ENCODE measurements at regions not wholly inside any gene's neighbourhood (a gene's known extent, or its start where the extent isn't known, plus 50 kb on each side); places are given as distances from the start of the nearest gene placed in this dataset.
A peak's percentile ranks its signal among the peaks of the same experiment; 100 is the strongest.

DNA sequence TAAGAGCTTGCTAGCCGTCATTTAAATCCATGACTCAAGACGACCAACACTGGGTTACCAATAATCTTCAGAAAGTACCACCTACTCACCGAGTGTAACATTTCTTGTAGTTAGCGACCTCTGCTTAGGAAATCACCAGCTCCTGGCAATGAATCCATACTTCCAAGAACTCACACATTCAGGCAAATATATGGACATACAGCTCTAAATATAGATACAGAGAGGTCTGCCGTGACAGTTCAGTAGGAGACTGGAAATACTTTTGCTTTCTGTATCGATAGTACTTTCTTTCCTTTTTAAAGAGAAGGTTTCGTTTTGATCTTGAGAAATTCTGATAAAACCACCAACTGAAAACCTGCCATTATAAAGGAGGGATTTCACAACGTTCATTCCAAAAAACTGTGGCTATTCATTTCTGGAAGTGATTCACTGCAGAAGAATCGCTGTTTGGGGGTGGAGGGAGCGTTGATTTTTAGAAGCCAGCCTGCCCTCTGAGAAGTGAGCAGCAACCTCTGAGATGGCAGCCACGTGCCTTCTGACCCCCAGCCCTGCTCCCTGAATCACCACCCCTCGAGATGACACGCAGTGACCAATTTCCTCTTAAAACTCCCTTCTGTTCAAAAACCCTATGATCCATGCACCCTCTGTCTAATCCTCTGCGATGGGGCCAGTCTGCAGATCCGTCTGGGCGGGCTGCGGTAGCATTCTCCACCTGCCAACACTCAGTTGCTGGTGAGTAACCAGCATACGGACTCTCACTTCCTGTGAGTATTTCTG lies 179.0 kb upstream of the KLF14 start:
- DNase-seq = peak; percentile 98

DNA sequence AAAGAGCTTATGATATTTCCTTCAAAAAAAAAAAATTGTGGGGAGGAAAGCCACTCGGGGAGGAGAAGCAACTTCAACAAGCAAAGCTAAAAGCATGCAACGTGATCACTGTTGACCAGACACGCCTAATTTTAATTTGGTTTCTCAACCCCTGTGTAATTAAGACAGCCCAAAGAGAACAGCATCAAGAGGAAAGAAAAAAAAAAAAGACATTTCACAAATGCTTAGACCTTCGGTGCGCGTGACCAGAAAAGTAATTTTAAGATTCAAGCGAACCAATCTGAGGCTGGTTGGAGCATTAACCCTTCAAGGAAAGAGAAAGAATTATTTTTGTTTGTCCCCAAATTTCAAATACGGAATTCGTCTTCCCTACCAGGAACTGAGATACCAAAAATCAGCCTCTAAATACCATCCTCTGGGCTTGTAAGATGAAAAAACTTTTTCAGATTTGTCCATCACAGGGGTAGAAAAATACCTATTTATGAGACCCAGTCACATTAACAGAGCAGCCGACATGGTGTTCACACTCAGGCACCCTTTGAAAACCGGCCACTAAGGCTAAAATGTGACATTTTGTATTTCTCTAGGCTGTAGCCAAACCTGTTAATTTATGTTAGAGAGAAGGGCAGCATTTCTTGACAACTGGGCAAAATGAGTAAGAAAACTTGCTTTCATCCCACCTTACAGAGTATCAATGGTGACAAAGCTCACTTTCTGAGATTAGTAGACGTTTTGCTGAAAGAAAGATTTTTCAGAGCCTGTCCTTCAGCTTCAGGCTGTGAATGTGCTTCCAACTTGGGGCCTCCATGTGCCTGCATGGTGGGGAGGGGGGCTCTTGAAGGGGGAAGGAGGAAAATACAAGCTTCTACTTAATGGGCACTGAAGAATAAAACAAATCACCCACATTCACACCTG lies 179.9 kb upstream of the KLF14 start:
- DNase-seq = no peak

DNA sequence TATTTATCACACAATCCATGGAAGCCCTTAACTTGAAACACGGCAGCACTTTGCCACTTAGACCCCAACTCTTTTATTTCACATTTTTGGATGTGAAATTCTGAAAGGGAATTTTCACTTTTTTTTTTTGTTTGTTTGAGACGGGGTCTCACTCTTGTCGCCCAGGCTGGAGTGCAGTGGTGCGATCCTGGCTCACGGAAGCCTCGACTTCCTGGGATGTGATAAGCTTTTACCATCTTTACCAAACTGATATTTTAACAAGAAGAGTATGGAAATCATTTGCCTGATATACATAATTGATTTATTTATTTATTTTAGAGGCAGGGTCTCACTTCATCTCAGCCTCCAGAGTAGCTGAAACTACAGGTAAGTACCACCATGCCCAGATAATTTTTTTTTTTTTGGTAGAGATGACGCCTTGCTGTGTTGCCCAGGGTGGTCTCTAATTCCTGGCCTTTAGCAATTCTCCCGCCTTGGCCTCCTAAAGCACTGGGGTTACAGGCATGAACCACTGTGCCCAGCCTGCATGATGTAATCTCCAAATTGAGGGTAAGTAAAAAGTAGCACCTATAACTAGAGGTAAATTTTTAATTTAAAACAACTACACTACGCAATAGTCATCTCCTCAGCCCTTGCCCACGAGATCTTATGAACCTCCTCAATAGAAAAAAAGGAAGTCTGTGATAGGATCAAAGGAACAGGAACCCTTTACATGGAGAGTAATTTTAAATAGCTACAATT lies 180.7 kb upstream of the KLF14 start:
- DNase-seq = no peak

DNA sequence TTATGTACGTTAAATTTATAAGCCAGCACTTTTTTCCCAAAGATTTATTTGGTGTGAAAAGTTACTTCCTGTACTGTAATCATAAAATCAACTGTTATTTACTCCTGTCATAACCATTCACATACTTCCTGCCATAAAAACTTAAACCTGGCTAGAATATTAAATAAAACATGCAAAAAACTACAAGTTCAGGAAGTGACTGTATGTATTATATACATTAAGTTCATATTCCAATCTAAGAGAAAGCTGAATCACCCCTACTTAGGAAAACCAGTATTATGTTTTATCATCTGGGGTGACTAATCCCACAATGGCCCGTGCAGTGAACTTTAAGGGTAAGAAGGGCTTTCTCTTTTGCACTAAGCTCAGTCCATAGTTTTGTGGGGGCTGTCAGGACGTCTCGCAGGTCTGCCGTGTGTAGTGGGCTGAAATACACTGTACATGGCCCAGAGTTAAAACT lies 183.7 kb upstream of the KLF14 start:
- peak; percentile 73 for DNase-seq

DNA sequence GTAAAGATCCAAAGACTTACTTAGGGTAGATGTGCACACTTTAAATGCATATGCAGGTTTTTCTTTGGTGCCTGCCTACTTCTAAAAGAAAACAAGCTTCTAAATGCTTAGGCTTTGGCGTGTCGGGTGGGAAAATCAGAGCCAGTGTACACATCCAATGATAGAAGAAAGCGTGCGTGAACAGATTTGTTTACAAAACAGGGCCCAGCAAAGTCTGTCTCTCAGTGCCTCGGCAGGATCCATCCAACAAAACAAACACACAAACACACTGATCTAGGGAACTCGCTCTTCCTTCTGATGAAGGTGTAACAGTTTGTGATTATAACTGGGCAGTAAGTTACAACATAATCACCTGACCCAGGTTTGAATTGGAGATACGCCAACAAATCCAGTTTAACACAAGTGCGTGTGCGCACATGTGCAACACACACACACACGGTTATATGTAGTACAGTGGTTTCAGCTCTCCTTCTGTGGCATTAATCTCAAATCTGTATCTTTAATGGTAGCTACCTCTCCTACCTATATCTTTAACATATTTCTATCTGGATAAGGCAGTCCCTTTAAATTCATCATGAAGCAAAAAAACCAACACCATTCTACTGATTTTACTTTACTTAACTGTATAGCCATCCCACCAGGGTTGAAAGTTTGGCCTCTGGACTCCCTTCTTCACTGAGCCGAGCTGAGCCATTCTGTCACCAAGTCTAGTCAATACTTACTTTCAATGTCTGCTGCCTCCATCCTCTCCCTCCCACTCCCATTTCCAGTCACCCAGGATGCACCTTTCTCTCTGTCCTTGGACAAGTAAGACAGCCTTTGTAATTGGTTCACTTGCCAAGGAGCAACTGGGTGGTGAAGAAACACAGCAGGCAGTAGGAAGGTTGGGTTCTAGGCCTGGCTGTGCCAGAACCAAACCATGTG lies 184.4 kb upstream of the KLF14 start:
- DNase-seq = no peak

DNA sequence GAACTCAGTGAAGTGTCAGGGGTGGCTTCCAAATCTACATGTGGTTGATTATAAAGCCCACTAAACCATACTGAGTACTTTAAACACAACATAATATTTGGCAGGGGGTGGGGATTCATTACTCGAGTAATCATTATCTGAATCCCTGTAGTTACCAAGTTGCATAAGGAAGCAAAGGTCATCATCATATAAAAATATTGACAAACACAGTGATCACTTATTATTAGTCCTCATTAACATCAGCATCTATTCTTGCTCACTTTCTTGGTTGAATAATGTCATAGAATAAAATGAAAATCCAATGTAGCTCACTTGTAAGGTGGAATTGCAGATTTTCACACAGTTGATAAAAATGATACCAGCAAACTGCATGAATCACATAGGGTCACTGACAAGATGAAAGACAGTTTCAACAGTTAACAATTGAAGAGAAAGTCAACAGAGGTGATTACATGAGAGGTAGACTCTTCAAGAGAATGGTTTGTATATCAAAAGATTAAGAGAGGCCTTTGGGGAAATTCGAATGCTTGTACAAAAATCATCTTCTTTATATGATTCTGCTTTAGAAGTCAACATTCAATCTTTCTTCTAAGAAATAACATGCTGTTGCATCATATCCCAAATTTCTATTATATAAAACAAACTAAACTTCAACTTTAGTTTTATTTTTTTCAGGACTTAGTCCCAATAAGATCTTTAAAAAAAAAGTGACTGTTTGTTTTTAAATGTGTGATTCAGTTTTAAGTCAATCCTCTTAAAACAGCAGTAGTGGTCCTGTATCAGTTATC lies 185.5 kb upstream of the KLF14 start:
- no peak for DNase-seq

DNA sequence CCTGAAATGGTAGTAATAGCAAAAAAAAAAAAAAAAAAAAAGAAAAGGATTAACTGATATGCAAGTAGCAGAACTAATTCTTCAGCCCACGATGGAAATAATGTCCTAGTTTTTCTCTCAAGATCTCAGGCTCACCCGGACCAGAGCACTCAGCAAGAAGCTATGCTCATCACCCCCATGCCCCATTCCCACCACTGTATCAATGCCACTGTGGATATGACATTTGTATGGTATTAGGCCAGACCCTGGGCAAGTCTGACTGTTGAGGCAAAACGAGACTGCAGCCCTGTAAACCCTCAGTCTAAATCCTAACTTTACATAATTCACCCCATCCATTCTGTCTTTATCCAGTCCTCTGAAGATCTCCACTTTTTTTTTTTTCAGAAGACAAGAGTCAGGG lies 186.1 kb upstream of the KLF14 start:
- no peak for DNase-seq

DNA sequence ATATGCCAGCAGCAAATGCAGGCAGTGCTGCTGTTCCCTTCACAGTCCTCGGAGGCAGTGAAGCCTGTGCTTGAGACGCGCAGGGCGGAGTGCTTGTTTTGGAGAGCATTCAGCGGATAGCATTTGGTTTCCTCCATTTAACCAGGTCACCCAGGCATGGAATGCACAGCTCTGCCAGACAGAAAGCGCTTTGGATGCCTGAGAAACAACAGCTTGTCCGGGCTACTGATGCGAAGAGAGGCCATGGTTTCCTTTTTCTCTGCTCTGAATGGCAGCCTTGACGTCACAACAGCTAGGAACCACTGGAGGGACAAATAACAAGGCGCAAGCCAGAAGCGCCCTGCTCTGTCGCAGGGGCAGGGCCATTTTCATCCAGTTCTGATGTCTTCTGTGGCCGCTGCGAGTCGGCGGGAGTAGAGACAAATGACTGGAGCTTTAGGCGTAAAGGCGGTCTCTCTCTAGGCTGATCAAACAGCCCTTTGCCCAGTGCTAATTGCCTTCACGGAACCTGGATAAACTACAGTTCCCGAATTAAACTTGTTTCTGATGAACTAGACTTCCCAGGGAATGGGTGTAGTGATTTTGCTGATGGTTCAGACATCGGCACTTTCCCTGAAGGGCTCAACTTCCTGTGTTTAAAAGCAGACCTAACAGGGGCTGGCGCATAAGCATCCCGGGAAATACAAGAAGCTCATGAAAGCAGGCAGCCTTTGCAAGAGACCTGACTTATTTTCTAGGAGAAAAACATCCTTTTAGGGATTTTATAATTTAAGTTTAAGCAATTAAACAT lies 187.6 kb upstream of the KLF14 start:
- DNase-seq = no peak

DNA sequence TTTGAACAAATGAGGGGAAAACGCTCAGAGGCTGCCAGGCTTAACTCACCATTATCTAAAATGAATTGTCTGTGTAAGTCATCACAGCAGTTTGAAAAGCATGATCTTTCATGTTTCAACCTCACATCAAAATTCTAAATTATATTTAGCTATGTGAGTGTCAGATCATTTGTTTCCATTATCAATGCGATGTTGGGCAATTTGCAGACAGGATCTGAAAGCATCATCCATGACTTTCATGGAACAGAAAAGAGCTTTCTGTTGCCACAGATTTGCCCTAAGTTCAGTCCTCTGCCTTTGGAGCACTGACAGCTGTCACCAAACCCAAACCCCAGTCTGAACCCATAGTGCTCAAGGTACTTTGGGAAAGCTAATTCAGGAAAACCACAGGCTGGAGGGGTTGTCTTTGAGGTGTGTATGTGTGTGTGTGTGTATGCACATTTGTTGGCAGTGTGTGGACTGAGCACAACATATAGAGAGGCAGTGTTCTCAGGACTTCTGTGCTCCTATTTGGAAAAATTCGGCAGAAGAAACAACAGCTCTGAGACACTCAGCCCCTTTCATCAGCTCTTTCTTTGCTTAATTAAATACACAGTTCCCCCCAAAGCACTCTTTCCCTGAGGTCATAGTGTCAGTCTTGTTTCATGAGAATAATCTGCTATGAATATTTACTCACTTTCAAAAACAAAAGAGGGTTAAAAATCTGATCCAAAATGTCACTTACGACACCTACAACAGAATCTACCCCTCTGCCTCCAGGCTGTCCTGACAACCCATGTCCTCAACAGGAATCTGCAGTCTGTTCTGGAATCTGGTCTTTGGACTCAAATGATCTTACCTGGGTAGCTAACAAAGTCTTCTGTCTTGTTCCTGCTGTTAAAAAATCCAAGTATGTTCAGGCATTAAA lies 188.5 kb upstream of the KLF14 start:
- DNase-seq = no peak

DNA sequence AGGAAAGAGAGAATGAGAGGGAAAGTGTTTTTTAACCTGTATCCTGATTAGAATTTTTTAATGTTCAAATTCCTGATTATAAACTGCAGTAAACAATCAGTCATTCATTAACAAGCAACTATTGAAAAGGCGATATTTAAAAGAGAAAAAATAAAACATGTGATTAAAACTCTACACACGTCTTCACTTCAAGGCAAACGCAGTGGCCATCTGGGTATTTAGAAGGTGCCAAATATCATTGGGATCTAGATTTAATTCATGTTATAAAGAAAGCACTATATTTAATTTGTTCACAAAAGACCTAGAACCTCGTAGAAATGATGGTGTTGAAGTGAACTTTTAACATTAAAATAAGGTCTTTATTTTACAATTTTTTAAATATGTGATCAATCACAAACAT lies 189.4 kb upstream of the KLF14 start:
- DNase-seq = no peak

DNA sequence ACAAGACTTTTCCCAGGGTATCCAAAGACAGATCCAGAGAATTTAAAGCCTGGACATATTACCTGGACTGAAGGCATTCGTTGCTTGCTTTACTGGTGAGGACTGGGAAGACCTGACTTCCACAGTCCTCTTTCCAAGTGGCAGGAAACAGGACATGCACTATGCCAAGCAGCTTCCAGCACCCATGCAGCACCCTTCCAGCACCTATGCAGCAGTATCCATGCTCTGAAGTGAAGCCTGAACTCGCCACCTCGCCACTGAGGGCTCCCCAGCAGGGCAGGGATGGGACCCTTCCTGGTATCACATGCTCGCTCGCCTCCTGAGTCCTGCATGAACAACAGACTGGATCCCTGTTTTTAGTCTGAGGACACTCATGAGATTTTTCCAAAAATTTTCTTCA lies 189.9 kb upstream of the KLF14 start:
- DNase-seq = no peak

DNA sequence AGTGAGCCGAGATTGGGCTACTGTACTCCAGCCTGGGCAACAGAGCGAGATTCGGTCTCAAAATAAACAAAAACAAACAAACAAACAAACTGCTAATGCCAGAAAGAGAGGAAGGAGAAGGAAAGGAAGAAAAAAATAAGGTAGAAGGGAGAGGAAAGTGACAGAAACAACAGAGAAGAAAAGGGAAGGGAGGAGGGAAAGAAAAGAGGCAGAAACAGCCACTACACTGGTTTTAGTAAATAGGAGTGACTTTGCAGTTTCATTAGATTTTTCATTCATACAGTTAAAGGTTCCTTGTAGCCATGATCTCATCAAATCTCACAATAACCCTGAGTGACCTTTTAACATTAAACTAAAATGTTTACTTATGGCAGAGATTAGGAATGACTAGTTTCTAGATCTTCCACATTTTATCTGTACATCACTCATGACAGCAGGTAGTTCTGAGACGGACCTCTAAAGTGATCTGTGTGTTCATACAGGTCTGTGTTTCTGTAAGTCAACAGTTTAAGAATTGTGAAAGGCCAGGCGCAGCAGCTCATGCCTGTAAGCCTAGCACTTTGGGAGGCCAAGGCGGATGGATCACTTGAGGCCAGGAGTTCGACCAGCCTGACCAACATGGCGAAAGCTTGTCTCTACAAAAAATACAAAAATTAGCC lies 191.3 kb upstream of the KLF14 start:
- DNase-seq = peak; percentile 58

DNA sequence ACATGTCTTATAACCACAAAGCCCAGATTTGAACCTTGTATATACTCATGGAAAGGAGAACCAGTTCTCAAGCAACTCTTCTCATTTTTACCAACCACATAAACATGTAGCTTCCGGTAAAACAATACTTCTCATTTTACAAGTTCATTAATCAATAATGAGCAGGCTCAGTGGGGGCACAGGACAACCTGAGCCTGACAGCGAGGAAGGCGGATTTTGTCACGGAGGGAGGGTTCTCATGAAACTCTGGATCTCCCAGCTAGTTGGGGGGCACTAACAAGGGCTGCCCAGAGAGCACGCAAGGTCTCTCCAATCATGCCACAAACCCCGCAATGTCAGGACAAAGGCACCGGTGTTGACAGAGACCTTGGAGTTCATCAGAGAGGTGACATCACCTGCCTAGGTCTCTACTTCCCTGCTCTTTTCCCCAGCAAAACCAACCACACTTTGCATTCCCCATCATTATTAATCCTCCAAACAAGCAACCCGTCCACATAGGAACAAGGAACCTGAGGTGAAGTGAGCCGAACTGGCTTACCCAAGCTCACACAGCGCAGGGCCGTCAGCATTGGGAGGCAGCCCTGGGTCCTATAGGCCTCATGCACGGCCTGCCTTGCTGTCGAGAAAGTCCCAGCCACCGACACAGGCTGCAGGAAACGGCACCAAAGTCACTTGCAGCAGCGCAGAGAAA lies 192.1 kb upstream of the KLF14 start:
- DNase-seq = peak; percentile 56

DNA sequence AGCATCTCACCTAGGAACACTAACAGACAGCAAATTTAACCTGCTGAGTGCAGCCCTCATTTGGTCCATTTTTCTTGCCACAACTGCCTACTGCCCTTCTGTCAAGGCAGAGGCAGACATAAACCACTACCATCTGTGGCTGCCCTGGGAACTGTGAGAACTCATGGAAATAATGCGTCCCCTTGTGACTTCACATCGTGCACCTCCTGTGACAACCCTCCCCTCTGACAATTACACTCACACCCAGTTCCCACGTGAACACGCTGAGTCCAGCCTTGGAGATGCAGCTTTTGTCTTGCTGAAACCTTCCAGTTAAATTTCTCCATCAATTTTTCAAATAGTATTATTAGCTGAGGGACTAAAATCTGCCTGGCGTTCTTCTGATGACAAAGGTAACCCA lies 193.1 kb upstream of the KLF14 start:
- DNase-seq = no peak

DNA sequence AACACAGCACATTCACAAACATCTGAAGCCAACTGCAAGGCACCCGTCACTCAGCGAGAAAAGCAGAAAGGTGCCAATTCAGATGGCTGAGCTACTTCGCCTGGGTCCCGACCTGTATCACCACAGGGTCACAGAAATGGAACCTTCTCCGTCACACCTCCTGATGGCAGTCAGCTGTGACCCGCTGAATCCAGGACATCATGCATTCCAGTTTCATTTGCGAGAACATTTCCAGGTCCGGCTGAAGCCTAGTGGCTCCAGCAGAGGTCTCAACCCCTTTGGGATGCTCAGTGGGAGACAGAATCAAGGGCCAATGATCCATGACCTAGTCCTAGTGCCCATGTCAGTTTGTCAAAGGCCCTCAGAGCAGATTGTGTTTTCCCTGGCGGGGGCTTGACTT lies 193.6 kb upstream of the KLF14 start:
- DNase-seq = no peak

DNA sequence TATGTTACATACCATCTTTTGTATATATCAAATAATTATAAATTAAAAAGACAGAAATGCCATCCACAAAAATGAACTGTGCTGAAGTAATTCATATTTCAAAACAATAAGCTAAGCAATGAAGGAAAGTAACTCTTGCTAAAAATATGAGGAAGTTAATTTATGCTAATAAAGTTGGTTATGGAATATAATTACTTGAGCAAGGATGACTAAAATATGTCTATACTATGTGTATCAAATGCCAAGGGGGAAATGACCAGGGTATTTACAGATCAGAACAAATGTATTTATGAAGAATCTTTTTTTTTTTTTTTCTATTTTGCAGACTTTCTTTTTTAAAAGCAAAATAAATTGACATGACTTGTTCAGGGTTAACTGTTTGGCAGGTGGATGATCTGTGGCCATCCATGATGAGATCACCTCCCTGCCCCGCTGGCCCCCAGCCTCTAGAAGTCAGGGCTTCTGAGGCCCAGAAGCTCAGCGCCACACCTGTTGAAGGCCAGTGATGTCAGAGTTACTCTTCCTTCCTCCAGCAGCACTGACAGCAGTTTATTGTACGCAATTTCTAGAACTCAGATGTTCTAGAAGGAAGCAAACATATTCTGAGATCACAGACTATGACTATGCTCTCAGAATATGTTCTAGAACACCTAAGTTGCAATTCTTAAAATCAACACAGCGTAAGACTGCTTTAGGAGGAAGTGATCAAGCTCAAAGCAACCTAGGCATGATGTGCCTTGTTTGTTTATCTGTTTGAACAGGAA lies 196.1 kb upstream of the KLF14 start:
- DNase-seq = peak; percentile 52

DNA sequence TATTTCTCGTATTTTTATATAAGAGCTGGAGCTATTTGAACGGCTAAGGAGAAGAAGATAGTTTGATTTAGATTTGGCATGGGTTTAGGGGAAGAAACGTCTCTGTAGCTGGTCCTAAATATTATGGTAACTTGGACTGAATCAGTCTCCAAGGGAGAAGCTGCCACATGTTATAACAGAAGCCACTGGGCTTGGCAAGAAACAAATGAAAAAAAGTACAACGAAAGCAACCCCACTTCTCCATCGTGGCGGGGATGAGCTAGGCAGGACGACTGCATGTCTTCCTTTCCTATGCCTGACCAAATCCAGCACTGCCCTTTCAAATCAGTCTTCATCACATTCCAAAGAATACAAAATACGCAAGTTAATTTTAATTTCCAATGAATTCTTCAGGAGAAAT lies 196.7 kb upstream of the KLF14 start:
- no peak for DNase-seq
